Naive thymus-derived CD4-positive, alpha-beta T cell (primary cell): ENCODE measurements at regions not wholly inside any gene's neighbourhood (a gene's known extent, or its start where the extent isn't known, plus 50 kb on each side); places are given as distances from the start of the nearest gene placed in this dataset.
A peak's percentile ranks its signal among the peaks of the same experiment; 100 is the strongest.
"Not testable (repeated sequence)": the region's sequence is repeated elsewhere in the genome, so short reads cannot be mapped to it uniquely, and the experiment has no call there.

Source experiments
- ATAC-seq: fragments of 150-1000 bp; cut with Tn5 transposase; 2 replicates; pipeline ENCODE4 v1.10.0; 2021; ENCODE audit warnings: mild to moderate bottlenecking, moderate library complexity
- CTCF ChIA-PET: fragments of 350-600 bp; sonication (Branson Sonifier 250); formaldehyde crosslinking; loops from one replicate; lab custom pipeline; 2021; ENCODE audit warnings: antibody characterized with exemption; lab: Charles Lee
- POLR2A ChIA-PET: fragments of 350-600 bp; sonication (Branson Sonifier 250); formaldehyde crosslinking; loops from one replicate; lab custom pipeline; 2021; ENCODE audit warnings: antibody characterized with exemption, inconsistent platforms; lab: Charles Lee
- DNase-seq, 9 donors: peaks; one replicate each; pipeline versions ENCODE4 v3.0.0 to v3.0.0-alpha.2; 2020 to 2022; ENCODE audit warnings: mixed read lengths in 1 of 9
- H3K27ac ChIP-seq: one replicate; pipeline ENCODE4 v1.7.0; 2013; ENCODE audit warnings: mild to moderate bottlenecking, low read depth, low read length, moderate library complexity
- H3K27me3 ChIP-seq, 2 donors: one replicate each; pipeline ENCODE4 v1.7.0; 2013; ENCODE audit warnings: low read length in 2 of 2, mild to moderate bottlenecking in 2 of 2, moderate library complexity in 2 of 2; ENCODE audit not compliant: control insufficient read depth in 2 of 2, insufficient read depth in 2 of 2
- H3K36me3 ChIP-seq, 3 experiments: 1 replicate in 2 of 3; 2 replicates in 1 of 3; pipeline ENCODE4 v1.7.0; 2013; ENCODE audit warnings: low read length in 3 of 3, mild to moderate bottlenecking in 3 of 3, moderate library complexity in 1 of 3; ENCODE audit not compliant: insufficient read depth in 3 of 3, control insufficient read depth in 2 of 3
- H3K4me1 ChIP-seq, 2 donors: one replicate each; pipeline ENCODE4 v1.7.0; 2013; ENCODE audit warnings: low read length in 2 of 2, mild to moderate bottlenecking in 2 of 2, moderate library complexity in 1 of 2; ENCODE audit not compliant: control insufficient read depth in 2 of 2, insufficient read depth in 2 of 2
- H3K4me3 ChIP-seq: 2 replicates; pipeline ENCODE4 v1.7.0; 2013; ENCODE audit warnings: mild to moderate bottlenecking, low read length
- H3K9me3 ChIP-seq, 3 experiments: 1 replicate in 2 of 3; 2 replicates in 1 of 3; pipeline ENCODE4 v1.7.0; 2013; ENCODE audit warnings: low read length in 3 of 3; ENCODE audit not compliant: control insufficient read depth in 2 of 3
- H3K27ac Mint-ChIP-seq, 9 donors: one replicate each; pipeline ENCODE4 v1.8.0; 2020 to 2022; ENCODE audit warnings: mixed read lengths in 9 of 9, mild to moderate bottlenecking in 8 of 9, moderate library complexity in 5 of 9, inconsistent platforms in 2 of 9
- H3K27me3 Mint-ChIP-seq, 5 donors: one replicate each; pipeline ENCODE4 v1.8.0; 2021 to 2022; ENCODE audit warnings: mixed read lengths in 5 of 5, mild to moderate bottlenecking in 1 of 5
- H3K36me3 Mint-ChIP-seq, 5 donors: one replicate each; pipeline ENCODE4 v1.8.0; 2020 to 2022; ENCODE audit warnings: mixed read lengths in 5 of 5, mild to moderate bottlenecking in 3 of 5, inconsistent platforms in 1 of 5
- H3K4me1 Mint-ChIP-seq, 7 donors: one replicate each; pipeline ENCODE4 v1.8.0; 2020 to 2022; ENCODE audit warnings: mixed read lengths in 7 of 7, mild to moderate bottlenecking in 3 of 7, inconsistent platforms in 1 of 7
- H3K4me3 Mint-ChIP-seq, 10 donors: one replicate each; pipeline ENCODE4 v1.8.0; 2020 to 2022; ENCODE audit warnings: mild to moderate bottlenecking in 10 of 10, mixed read lengths in 10 of 10, moderate library complexity in 6 of 10, inconsistent platforms in 2 of 10
- H3K9me3 Mint-ChIP-seq, 11 donors: one replicate each; pipeline ENCODE4 v1.8.0; 2020 to 2022; ENCODE audit warnings: mixed read lengths in 11 of 11, mild to moderate bottlenecking in 4 of 11, inconsistent platforms in 1 of 11, moderate library complexity in 1 of 11
- intact Hi-C, 2 donors: fragments of 100-400 bp; cut with micrococcal nuclease; formaldehyde crosslinking; loops; one replicate each; pipeline ENCODE4 v1.15.1; 2023

- H3K9me3 Mint-ChIP-seq, ATAC-seq, H3K4me1 Mint-ChIP-seq, intact Hi-C loops, H3K27ac ChIP-seq, CTCF ChIA-PET, POLR2A ChIA-PET, H3K4me3 ChIP-seq, H3K36me3 ChIP-seq, H3K9me3 ChIP-seq, H3K27ac Mint-ChIP-seq, H3K4me3 Mint-ChIP-seq, H3K27me3 Mint-ChIP-seq, H3K36me3 Mint-ChIP-seq, H3K27me3 ChIP-seq, H3K4me1 ChIP-seq: not testable (repeated sequence)
- DNase-seq = peak in 1 of 9 donors; percentile 8
These were observed 256.6 kb downstream of the GOLGA6L6 start for GRCh38 chr15:20284891-20285535.

GRCh38 chr15:20283651-20284050 is 257.9 kb downstream of the GOLGA6L6 start:
- POLR2A ChIA-PET, ATAC-seq, H3K27ac Mint-ChIP-seq, H3K4me3 Mint-ChIP-seq, intact Hi-C loops, H3K4me3 ChIP-seq, H3K36me3 ChIP-seq, H3K4me1 ChIP-seq, H3K4me1 Mint-ChIP-seq, H3K27me3 Mint-ChIP-seq, H3K9me3 Mint-ChIP-seq, CTCF ChIA-PET, H3K27me3 ChIP-seq, H3K27ac ChIP-seq, H3K36me3 Mint-ChIP-seq, H3K9me3 ChIP-seq, DNase-seq: not testable (repeated sequence)

GRCh38 chr15:20282491-20282943 is 259.1 kb downstream of the GOLGA6L6 start:
- CTCF ChIA-PET, H3K27me3 Mint-ChIP-seq, POLR2A ChIA-PET, H3K4me1 Mint-ChIP-seq, intact Hi-C loops, H3K27me3 ChIP-seq, H3K9me3 ChIP-seq, DNase-seq, H3K36me3 Mint-ChIP-seq, H3K9me3 Mint-ChIP-seq, H3K4me3 ChIP-seq, H3K36me3 ChIP-seq, H3K27ac Mint-ChIP-seq, H3K4me3 Mint-ChIP-seq, H3K4me1 ChIP-seq, H3K27ac ChIP-seq: not testable (repeated sequence)
- ATAC-seq = peak; percentile 5

GRCh38 chr15:20281567-20282275 is 259.9 kb downstream of the GOLGA6L6 start:
- not testable (repeated sequence) for H3K9me3 Mint-ChIP-seq
- peak; percentile 25 for ATAC-seq

GRCh38 chr15:20280933-20281463 is 260.6 kb downstream of the GOLGA6L6 start:
- Histone ChIP-seq H3K27ac (no peak overlapping the region), H3K27me3 (no peaks in the 10 kb centered on the region), H3K4me1 (no peaks in the 10 kb centered on the region), H3K9me3 (no peaks in the 10 kb centered on the region), H3K4me3 (no peak overlapping the region), H3K36me3 (no peaks in the 10 kb centered on the region)
- H3K9me3 Mint-ChIP-seq = peaks cover 0 to 1% (median 0%) of the 10 kb centered on the region in 11 donors
- H3K36me3 Mint-ChIP-seq = no peaks in the 10 kb centered on the region
- DNase-seq (no peak), ATAC-seq (peak; percentile 28)
- H3K27me3 Mint-ChIP-seq = no peaks in the 10 kb centered on the region
- POLR2A ChIA-PET = no interaction called here
- intact Hi-C loops = no loop called here
- H3K4me1 Mint-ChIP-seq = no peaks in the 10 kb centered on the region
- CTCF ChIA-PET = no interaction called here
- H3K27ac Mint-ChIP-seq = no peak overlapping the region
- no peak overlapping the region for H3K4me3 Mint-ChIP-seq

More at GRCh38 chr15:20281567-20282275, 259.9 kb downstream of the GOLGA6L6 start:
- H3K4me3 ChIP-seq, intact Hi-C loops, H3K4me3 Mint-ChIP-seq, H3K36me3 ChIP-seq, H3K27me3 ChIP-seq, H3K9me3 ChIP-seq, POLR2A ChIA-PET, CTCF ChIA-PET, H3K27me3 Mint-ChIP-seq, H3K4me1 Mint-ChIP-seq, DNase-seq, H3K4me1 ChIP-seq, H3K27ac ChIP-seq, H3K36me3 Mint-ChIP-seq, H3K27ac Mint-ChIP-seq: not testable (repeated sequence)

GRCh38 chr15:20280141-20280932 is 261.3 kb downstream of the GOLGA6L6 start:
- H3K36me3 Mint-ChIP-seq, H3K9me3 ChIP-seq, DNase-seq, H3K4me1 ChIP-seq, H3K4me1 Mint-ChIP-seq, H3K36me3 ChIP-seq, H3K27ac ChIP-seq, H3K9me3 Mint-ChIP-seq, CTCF ChIA-PET, POLR2A ChIA-PET, H3K27ac Mint-ChIP-seq, H3K4me3 Mint-ChIP-seq, H3K27me3 Mint-ChIP-seq, intact Hi-C loops, H3K4me3 ChIP-seq, H3K27me3 ChIP-seq: not testable (repeated sequence)
- peak; percentile 21 for ATAC-seq
